Gastroesophageal sphincter (tissue), 3 donors: ENCODE measurements at regions not wholly inside any gene's neighbourhood (a gene's known extent, or its start where the extent isn't known, plus 50 kb on each side); places are given as distances from the start of the nearest gene placed in this dataset.

Source experiments
- CTCF ChIP-seq, 4 experiments: fragments of 200-600 bp in 2 of 4; fragments of 450-650 bp in 2 of 4; sonication (generic) in 1 of 4; IDR thresholded peaks; one replicate each; pipeline ENCODE4 v1.5.1; 2017 to 2019; ENCODE audit warnings: antibody characterized with exemption in 4 of 4, mild to moderate bottlenecking in 2 of 4, moderate library complexity in 2 of 4
- EP300 ChIP-seq: sonication (generic); formaldehyde crosslinking; IDR thresholded peaks from one replicate; pipeline ENCODE4 v1.6.1; 2017; ENCODE audit warnings: antibody characterized with exemption, mild to moderate bottlenecking
- POLR2A ChIP-seq, 2 donors: fragments of 450-650 bp; IDR thresholded peaks; one replicate each; pipeline ENCODE4 v1.6.1; 2017; ENCODE audit warnings: antibody characterized with exemption in 2 of 2, mild to moderate bottlenecking in 2 of 2, moderate library complexity in 1 of 2

GRCh38 chr1:80418134-80418533 is 1382.6 kb upstream of the ADGRL2 start:
- TF ChIP-seq CTCF (IDR thresholded peaks at IDR 0.05) (no peak), POLR2A (IDR thresholded peaks at IDR 0.05) (no peak), EP300 (no peak)
